Progenitor cell of endocrine pancreas (in vitro differentiated cells): ENCODE measurements at regions not wholly inside any gene's neighbourhood (a gene's known extent, or its start where the extent isn't known, plus 50 kb on each side); places are given as distances from the start of the nearest gene placed in this dataset.

Source experiments
- DNase-seq: peaks from one replicate; pipeline ENCODE4 v3.0.0; 2021; ENCODE audit warnings: low spot score; ENCODE audit not compliant: unreplicated experiment
- H3K27ac Mint-ChIP-seq: 2 replicates; pipeline ENCODE4 v1.8.0; 2021; ENCODE audit warnings: mild to moderate bottlenecking, moderate library complexity, mixed read lengths
- H3K27me3 Mint-ChIP-seq: 2 replicates; pipeline ENCODE4 v1.8.0; 2021; ENCODE audit warnings: mixed read lengths
- H3K36me3 Mint-ChIP-seq: 2 replicates; pipeline ENCODE4 v1.8.0; 2022; ENCODE audit warnings: mixed read lengths; ENCODE audit not compliant: insufficient read depth
- H3K4me1 Mint-ChIP-seq: 2 replicates; pipeline ENCODE4 v1.8.0; 2021; ENCODE audit warnings: low read depth, mixed read lengths
- H3K4me3 Mint-ChIP-seq: 2 replicates; pipeline ENCODE4 v1.8.0; 2021; ENCODE audit warnings: low read depth, mild to moderate bottlenecking, moderate library complexity, mixed read lengths
- H3K9me3 Mint-ChIP-seq: 2 replicates; pipeline ENCODE4 v1.8.0; 2021; ENCODE audit warnings: low read depth, mixed read lengths
- TF ChIP-seq, protein P1 (sequence below): fragments of 200-600 bp; sonication (generic); IDR thresholded peaks from one replicate; pipeline ENCODE4 v1.5.0; 2021; ENCODE audit warnings: antibody characterized with exemption, mild to moderate bottlenecking; ENCODE audit not compliant: unreplicated experiment

DNA sequence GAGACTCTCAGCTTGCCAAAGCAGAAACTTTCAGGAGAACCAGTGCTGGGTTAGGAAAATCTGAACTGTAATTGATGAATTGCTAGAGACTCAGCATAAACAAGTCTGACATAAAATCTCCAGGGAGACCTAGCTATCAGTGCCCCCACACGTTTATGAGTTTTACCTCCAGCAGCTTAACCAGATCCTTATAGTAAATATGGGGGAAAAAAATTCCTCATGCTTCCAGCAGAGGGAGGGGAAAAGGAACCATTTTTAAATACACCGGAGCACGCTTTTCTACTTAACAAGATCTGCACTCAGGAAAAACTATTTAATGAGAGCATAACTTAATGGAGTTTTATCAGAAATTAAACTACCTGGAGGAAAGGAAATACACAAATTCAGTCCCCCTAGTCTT, 1040.7 kb upstream of the INTU start:
- Mint-ChIP-seq H3K27me3 (no peaks in the 10 kb centered on the region), H3K27ac (no peak overlapping the region), H3K4me1 (peaks cover 4% of the 10 kb centered on the region), H3K36me3 (no peaks in the 10 kb centered on the region), H3K4me3 (no peak overlapping the region), H3K9me3 (peaks cover 11% of the 10 kb centered on the region)
- TF ChIP-seq, protein P1, sequence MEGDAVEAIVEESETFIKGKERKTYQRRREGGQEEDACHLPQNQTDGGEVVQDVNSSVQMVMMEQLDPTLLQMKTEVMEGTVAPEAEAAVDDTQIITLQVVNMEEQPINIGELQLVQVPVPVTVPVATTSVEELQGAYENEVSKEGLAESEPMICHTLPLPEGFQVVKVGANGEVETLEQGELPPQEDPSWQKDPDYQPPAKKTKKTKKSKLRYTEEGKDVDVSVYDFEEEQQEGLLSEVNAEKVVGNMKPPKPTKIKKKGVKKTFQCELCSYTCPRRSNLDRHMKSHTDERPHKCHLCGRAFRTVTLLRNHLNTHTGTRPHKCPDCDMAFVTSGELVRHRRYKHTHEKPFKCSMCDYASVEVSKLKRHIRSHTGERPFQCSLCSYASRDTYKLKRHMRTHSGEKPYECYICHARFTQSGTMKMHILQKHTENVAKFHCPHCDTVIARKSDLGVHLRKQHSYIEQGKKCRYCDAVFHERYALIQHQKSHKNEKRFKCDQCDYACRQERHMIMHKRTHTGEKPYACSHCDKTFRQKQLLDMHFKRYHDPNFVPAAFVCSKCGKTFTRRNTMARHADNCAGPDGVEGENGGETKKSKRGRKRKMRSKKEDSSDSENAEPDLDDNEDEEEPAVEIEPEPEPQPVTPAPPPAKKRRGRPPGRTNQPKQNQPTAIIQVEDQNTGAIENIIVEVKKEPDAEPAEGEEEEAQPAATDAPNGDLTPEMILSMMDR: peak; percentile 63
- DNase-seq: no peak

DNA sequence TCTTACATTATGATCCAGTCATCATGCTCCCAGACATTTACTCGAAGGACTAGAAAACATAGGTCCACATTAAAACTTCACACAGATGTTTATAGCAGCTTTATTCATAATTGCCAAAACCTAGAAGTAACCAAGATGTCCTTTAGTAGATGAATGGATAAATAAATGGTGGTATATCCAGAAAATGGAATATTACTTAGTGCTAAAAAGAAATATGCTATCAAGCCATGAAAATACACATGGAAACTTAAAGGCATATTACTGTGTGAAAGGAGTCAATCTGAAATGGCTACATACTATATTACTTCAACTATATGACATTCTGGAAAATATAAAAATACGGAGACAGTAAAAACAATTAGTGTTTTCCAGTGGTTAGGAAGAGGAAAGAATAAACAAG, 1039.1 kb upstream of the INTU start:
- Mint-ChIP-seq H3K4me3 (no peak overlapping the region), H3K36me3 (no peaks in the 10 kb centered on the region), H3K27ac (no peak overlapping the region), H3K9me3 (peaks cover 9% of the 10 kb centered on the region), H3K4me1 (peaks cover 4% of the 10 kb centered on the region), H3K27me3 (no peaks in the 10 kb centered on the region)
- DNase-seq: no peak
- TF ChIP-seq, protein P1: no peak

DNA sequence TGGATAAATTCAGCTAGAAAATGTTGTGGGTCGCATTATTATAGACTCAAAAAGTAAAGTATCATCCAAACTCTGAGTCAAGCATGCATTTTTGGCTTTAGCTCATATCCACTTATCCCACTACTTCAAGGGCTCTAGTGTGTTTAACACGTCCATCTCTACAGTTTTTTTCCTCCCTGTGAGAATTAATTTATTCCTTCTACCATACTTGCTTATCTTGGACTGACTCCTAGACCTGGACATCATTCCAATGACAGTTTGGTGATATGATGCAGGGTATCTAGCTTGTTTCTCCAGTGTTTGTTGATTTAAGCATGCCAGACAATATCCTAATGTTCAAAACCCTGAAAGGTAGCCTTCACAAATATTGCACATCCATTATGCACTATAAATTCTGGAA, 1037.1 kb upstream of the INTU start:
- Mint-ChIP-seq H3K9me3 (no peaks in the 10 kb centered on the region), H3K4me1 (peaks cover 4% of the 10 kb centered on the region), H3K36me3 (no peaks in the 10 kb centered on the region), H3K27me3 (no peaks in the 10 kb centered on the region), H3K27ac (no peak overlapping the region), H3K4me3 (no peak overlapping the region)
- DNase-seq: no peak
- TF ChIP-seq, protein P1: no peak

DNA sequence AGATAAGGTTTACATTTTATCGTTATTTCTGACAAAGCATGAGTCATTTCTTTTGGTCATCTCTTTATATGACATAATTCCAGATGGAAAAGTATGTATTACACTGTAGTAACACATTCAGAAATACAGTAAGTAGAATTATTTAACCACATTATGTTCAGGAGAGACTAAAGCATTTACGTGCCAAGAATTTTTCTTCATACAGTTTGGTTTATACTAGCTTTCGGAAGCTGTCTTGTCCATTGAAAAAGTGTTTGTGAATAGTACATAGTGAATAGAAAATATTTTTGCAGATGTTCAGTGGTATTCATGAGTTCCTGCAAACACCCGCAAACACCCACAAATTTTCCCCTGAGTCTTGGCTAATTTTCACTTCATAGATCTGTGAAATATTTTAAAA, 1033.0 kb upstream of the INTU start:
- no peak overlapping the region for H3K4me3 Mint-ChIP-seq
- no peak overlapping the region for H3K27ac Mint-ChIP-seq
- H3K36me3 Mint-ChIP-seq: no peaks in the 10 kb centered on the region
- H3K9me3 Mint-ChIP-seq: no peaks in the 10 kb centered on the region
- TF ChIP-seq, protein P1: no peak
- DNase-seq: no peak
- H3K27me3 Mint-ChIP-seq: no peaks in the 10 kb centered on the region
- no peaks in the 10 kb centered on the region for H3K4me1 Mint-ChIP-seq

DNA sequence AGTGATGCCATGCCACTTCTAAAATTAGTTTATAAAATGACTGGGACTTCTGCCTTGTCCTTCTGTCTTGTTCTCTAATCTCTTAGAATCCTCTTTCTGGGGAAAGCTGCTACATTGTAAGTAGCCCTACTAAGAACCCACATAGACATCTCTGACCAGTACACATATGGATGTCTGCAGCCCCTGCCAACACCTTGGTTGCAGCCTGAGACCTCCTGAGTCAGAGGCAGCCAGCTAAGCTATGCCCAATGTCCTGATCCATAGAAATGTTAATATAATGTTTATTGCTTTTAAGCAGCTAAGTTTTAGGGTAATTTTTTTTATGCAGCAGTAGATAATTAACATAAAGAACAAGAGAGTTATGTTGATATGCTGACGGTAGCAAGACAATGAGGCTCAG, 1029.5 kb upstream of the INTU start:
- no peaks in the 10 kb centered on the region for H3K36me3 Mint-ChIP-seq
- no peak overlapping the region for H3K27ac Mint-ChIP-seq
- no peaks in the 10 kb centered on the region for H3K4me1 Mint-ChIP-seq
- no peaks in the 10 kb centered on the region for H3K9me3 Mint-ChIP-seq
- no peak for DNase-seq
- no peaks in the 10 kb centered on the region for H3K27me3 Mint-ChIP-seq
- TF ChIP-seq, protein P1: no peak
- no peak overlapping the region for H3K4me3 Mint-ChIP-seq
